ENCODE measurements at regions not wholly inside any gene's neighbourhood (a gene's known extent, or its start where the extent isn't known, plus 50 kb on each side); places are given as distances from the start of the nearest gene placed in this dataset.

DNA sequence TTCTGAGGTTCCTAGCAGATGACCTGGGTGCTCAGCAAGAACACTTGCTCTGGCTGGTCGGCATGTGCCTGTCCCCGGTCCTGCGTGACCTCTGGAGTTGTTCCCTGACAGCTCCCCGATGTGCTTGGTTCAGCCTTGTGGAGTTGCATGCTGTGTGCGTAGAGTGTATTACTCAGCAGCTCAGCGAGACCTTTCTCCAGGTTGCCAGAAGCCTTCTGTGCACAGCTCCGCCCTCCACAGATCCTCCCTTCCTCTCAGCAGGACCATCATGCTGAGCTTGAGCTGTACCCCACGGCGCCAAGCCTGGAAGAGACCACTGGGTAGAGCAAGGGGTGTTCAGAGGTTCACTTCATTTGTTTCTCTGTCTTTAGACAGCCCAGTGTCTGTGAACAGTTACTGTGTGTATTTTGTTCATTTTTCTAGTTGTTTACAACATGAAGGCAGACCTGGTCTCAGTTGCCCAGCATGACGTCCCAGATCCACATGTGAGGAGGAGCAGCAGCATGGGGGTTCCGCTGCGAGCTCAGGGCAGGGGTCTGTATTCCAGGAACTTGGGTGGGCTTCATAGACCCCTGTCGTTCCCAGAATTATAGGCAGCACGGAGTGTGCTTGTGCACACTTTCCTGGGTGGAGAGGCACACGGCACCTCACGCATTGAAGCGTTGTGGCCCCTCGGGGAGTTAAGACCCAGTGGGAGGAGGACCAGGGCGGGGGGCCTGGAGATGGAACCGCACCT, 148.6 kb downstream of the IGLL1 start (continued):
- TF ChIP-seq, protein P1, sequence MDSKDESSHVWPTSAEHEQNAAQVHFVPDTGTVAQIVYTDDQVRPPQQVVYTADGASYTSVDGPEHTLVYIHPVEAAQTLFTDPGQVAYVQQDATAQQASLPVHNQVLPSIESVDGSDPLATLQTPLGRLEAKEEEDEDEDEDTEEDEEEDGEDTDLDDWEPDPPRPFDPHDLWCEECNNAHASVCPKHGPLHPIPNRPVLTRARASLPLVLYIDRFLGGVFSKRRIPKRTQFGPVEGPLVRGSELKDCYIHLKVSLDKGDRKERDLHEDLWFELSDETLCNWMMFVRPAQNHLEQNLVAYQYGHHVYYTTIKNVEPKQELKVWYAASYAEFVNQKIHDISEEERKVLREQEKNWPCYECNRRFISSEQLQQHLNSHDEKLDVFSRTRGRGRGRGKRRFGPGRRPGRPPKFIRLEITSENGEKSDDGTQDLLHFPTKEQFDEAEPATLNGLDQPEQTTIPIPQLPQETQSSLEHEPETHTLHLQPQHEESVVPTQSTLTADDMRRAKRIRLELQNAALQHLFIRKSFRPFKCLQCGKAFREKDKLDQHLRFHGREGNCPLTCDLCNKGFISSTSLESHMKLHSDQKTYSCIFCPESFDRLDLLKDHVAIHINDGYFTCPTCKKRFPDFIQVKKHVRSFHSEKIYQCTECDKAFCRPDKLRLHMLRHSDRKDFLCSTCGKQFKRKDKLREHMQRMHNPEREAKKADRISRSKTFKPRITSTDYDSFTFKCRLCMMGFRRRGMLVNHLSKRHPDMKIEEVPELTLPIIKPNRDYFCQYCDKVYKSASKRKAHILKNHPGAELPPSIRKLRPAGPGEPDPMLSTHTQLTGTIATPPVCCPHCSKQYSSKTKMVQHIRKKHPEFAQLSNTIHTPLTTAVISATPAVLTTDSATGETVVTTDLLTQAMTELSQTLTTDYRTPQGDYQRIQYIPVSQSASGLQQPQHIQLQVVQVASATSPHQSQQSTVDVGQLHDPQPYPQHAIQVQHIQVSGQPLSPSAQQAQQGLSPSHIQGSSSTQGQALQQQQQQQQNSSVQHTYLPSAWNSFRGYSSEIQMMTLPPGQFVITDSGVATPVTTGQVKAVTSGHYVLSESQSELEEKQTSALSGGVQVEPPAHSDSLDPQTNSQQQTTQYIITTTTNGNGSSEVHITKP (CRISPR knock-in tag; IDR thresholded peaks at IDR 0.05; ENCODE audit: low read depth), result peak; percentile 96
- TF ChIP-seq, protein P2, sequence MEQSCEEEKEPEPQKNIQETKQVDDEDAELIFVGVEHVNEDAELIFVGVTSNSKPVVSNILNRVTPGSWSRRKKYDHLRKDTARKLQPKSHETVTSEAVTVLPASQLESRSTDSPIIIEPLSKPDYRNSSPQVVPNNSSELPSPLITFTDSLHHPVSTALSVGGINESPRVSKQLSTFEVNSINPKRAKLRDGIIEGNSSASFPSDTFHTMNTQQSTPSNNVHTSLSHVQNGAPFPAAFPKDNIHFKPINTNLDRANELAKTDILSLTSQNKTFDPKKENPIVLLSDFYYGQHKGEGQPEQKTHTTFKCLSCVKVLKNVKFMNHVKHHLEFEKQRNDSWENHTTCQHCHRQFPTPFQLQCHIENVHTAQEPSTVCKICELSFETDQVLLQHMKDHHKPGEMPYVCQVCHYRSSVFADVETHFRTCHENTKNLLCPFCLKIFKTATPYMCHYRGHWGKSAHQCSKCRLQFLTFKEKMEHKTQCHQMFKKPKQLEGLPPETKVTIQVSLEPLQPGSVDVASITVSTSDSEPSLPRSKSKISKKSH (CRISPR knock-in tag; IDR thresholded peaks at IDR 0.05; ENCODE audit: borderline replicate concordance), result no peak
- TF ChIP-seq TBL1XR1 (IDR thresholded peaks at IDR 0.05; ENCODE audit: borderline replicate concordance, low read length, partially characterized antibody) (no peak), ZNF629 (CRISPR knock-in tag; conservative IDR thresholded peaks at IDR 0.05) (no peak), MBNL3 (CRISPR knock-in tag; conservative IDR thresholded peaks at IDR 0.05) (no peak), SMAD3 (CRISPR knock-in tag; IDR thresholded peaks at IDR 0.05) (no peak), MAZ (IDR thresholded peaks at IDR 0.05; ENCODE audit: borderline replicate concordance, low read depth, low read length) (no peak), MAZ (CRISPR knock-in tag; IDR thresholded peaks at IDR 0.05; ENCODE audit: low read depth) (no peak), ZNF33B (CRISPR knock-in tag; IDR thresholded peaks at IDR 0.05) (no peak), CREM (IDR thresholded peaks at IDR 0.05) (no peak), CREM (CRISPR knock-in tag; IDR thresholded peaks at IDR 0.05) (no peak)
- TF ChIP-seq, protein P3, sequence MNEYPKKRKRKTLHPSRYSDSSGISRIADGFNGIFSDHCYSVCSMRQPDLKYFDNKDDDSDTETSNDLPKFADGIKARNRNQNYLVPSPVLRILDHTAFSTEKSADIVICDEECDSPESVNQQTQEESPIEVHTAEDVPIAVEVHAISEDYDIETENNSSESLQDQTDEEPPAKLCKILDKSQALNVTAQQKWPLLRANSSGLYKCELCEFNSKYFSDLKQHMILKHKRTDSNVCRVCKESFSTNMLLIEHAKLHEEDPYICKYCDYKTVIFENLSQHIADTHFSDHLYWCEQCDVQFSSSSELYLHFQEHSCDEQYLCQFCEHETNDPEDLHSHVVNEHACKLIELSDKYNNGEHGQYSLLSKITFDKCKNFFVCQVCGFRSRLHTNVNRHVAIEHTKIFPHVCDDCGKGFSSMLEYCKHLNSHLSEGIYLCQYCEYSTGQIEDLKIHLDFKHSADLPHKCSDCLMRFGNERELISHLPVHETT (CRISPR knock-in tag; conservative IDR thresholded peaks at IDR 0.05), result no peak
- TF ChIP-seq, protein P4, sequence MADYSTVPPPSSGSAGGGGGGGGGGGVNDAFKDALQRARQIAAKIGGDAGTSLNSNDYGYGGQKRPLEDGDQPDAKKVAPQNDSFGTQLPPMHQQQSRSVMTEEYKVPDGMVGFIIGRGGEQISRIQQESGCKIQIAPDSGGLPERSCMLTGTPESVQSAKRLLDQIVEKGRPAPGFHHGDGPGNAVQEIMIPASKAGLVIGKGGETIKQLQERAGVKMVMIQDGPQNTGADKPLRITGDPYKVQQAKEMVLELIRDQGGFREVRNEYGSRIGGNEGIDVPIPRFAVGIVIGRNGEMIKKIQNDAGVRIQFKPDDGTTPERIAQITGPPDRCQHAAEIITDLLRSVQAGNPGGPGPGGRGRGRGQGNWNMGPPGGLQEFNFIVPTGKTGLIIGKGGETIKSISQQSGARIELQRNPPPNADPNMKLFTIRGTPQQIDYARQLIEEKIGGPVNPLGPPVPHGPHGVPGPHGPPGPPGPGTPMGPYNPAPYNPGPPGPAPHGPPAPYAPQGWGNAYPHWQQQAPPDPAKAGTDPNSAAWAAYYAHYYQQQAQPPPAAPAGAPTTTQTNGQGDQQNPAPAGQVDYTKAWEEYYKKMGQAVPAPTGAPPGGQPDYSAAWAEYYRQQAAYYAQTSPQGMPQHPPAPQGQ (CRISPR knock-in tag; IDR thresholded peaks at IDR 0.05; ENCODE audit: borderline replicate concordance), result no peak
- TF ChIP-seq, protein P5, sequence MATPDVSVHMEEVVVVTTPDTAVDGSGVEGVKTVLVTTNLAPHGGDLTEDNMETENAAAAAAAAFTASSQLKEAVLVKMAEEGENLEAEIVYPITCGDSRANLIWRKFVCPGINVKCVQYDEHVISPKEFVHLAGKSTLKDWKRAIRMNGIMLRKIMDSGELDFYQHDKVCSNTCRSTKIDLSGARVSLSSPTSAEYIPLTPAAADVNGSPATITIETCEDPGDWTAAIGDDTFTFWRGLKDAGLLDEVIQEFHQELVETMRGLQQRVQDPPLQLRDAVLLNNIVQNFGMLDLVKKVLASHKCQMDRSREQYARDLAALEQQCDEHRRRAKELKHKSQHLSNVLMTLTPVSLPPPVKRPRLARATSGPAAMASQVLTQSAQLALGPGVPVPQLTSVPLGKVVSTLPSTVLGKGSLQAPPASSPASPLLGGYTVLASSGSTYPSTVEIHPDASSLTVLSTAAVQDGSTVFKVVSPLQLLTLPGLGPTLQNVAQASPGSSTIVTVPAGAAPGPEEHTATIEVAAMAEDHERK (CRISPR knock-in tag; IDR thresholded peaks at IDR 0.05; ENCODE audit: low read depth), result no peak
- TF ChIP-seq, protein P6, sequence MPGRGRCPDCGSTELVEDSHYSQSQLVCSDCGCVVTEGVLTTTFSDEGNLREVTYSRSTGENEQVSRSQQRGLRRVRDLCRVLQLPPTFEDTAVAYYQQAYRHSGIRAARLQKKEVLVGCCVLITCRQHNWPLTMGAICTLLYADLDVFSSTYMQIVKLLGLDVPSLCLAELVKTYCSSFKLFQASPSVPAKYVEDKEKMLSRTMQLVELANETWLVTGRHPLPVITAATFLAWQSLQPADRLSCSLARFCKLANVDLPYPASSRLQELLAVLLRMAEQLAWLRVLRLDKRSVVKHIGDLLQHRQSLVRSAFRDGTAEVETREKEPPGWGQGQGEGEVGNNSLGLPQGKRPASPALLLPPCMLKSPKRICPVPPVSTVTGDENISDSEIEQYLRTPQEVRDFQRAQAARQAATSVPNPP (CRISPR knock-in tag; IDR thresholded peaks at IDR 0.05), result no peak
- TF ChIP-seq, protein P7, sequence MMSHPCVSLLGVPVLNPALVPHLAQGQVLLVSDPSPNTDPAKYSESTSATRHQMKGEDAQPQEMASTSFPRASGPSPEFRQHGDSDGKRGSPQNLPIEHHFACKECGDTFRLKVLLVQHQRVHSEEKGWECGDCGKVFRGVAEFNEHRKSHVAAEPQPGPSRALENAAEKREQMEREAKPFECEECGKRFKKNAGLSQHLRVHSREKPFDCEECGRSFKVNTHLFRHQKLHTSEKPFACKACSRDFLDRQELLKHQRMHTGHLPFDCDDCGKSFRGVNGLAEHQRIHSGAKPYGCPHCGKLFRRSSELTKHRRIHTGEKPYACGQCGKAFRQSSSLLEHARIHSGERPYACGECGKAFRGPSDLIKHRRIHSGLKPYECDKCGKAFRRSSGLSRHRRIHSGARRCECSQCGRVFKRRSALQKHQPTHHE (CRISPR knock-in tag; IDR thresholded peaks at IDR 0.05; ENCODE audit: borderline replicate concordance), result no peak
